GM18951 (cell line): ENCODE measurements at regions not wholly inside any gene's neighbourhood (a gene's known extent, or its start where the extent isn't known, plus 50 kb on each side); places are given as distances from the start of the nearest gene placed in this dataset.

Experiments used
- POLR2A ChIP-seq: IDR thresholded peaks from 4 replicates; pipeline ENCODE4 v1.6.1; 2011; ENCODE audit warnings: mild to moderate bottlenecking; ENCODE audit not compliant: insufficient read length, insufficient read depth; ENCODE audit errors: extremely low read depth
- in situ Hi-C: fragments of 300-500 bp; cut with MboI; formaldehyde crosslinking; loops from one replicate; pipeline ENCODE4 v1.12.0; 2022; ENCODE audit warnings: low sequenced_read_pairs, mixed read lengths, inconsistent platforms; ENCODE audit not compliant: unreplicated experiment

DNA sequence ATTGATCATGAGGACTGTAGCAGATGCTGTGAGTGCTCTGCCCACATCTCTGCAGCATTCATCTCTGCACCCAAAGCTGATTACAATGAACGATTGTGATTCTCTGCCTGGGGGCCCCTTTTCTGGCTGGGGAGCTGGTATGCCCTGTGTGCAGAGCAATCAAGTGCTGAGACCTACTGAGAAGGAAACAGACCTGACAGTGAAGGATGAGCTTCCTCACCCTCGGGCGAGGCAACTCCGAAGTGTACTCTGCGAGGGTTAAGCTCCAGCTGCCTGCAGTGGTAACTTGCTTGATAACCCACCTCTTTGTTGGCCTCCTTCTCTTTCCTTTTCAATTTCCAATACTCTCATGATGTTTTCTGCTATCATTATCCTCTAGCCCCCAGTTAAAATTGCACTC, 56.0 kb upstream of the ADRA1D start:
- no peak for TF ChIP-seq POLR2A
- in situ Hi-C loops = no loop called here

DNA sequence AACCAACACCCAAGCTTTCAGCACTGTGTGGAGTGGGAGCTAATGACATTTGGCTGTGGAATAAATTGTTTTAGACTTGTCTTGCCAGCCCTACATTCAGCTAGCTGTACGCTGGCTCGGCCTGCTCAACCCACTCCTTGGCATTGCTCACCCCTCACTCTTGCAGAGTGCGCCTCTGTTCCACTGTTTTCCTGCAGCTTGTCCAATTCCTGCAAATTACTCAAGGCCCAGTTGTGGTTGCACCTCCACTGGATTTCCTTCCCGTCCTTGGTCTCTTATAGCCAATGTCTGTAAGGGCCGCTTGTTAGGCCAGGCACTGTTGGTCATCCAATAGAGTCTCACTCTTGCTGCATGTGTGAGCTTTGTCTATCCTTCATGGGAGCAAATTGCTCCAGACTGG, 55.5 kb upstream of the ADRA1D start:
- no peak for TF ChIP-seq POLR2A
- in situ Hi-C loops = no loop called here

DNA sequence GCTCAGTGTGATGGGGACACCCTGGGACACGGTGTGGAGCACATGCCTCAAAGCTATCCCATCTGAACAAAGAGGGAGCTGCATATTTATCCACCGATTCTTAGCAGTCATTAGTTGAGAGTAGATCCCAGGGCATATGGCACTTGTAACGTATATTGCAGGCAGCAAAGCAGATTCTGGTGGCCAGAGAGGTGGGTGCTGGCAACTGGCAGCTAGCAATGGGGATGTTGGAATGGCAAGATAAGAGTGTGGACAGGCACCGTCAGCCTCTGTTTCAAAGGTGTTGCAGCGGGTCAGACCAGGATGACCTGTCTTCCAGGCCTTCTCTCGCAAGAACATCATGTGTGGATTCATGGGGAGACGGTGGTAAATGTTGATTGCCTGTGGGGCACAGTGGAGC, 54.0 kb upstream of the ADRA1D start:
- no peak for TF ChIP-seq POLR2A
- in situ Hi-C loops = no loop called here

DNA sequence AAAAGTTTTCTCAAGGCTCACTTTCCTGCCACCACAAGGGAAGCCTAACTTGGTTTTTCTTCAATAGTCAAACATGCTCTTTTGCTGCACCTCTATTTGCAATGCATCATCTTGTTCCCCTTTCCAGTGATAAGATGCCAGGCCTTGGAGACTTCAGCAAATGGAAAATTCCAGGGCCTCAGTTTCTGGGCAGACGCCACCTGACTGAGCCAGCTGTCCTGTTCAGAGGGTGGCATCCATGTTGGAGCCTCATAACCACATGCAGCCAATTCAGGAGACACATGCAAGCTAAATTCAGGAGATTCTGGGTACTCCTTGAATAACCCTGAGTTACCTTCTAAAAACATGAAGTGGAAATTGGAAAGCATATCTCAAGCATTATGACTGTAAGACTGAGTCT, 51.8 kb upstream of the ADRA1D start:
- in situ Hi-C loops = no loop called here
- no peak for TF ChIP-seq POLR2A

DNA sequence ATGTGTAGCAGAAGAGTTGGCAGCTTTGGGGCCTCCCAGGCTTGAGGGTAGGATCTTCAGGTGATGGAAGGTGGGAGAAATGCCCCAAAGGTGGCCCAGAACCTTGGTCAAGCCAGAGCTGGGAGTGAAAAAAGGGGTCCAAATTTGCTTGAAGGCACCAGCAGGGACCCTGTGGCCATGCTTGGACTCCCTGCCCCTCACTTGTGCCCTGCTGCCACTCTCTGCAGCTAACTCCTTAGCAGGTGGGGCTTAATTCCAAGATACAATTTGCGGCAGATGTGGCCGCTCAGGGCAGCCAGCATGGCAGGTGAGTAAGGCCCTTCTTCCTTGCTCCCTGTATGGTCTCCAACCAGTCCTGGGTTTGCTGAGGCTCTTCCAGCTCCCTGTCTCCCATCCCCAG, 51.3 kb upstream of the ADRA1D start:
- TF ChIP-seq POLR2A = no peak
- in situ Hi-C loops = no loop called here

DNA sequence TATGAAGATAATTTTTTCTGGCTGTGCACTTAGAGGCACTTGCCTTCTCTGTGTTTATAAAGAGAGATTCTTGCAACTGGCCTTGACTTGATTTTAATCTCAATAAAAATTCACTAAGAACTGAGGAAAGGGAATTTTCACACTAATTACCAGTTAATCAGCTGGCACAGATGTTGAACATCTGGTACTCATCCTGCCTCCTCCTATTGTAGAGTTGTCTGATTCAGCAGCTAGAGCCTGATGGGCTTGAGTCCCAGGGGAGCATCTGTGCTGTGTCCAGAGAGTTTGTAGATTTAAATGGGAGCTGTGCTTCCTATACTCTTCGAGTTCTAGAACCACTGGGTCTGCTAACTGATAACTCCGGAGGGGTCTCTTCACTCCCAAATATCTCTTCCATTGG, 50.7 kb upstream of the ADRA1D start:
- in situ Hi-C loops = no loop called here
- TF ChIP-seq POLR2A = no peak

DNA sequence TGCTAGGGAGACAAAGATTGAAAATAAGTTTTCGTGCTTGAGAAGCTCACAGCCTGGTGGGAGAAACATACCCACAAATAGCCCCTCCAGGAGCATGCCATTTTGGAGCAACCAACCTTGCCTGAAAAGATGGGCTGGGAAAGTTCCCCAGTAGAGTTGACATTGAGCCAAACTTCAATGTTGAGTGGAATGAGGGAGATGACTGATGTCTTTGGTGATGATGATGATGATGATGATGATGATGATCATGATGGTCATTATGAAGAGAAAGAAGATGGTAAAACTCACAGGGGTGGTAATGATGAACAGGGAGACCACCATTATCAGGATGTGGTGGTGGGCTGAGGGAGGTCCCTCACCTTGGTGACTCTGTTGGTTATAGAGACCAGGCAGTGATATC, 50.1 kb upstream of the ADRA1D start:
- no peak for TF ChIP-seq POLR2A
- in situ Hi-C loops = no loop called here
